Left ventricle myocardium inferior (tissue), 1 donor: ENCODE measurements at regions not wholly inside any gene's neighbourhood (a gene's known extent, or its start where the extent isn't known, plus 50 kb on each side); places are given as distances from the start of the nearest gene placed in this dataset.

Source experiments
- DNase-seq: peaks from one replicate; pipeline ENCODE4 v3.0.0-alpha.2; 2020
- H3K27ac ChIP-seq: fragments of 200-600 bp; replicated peaks from 2 replicates; pipeline ENCODE4 v1.8.0; 2021
- H3K27me3 ChIP-seq: fragments of 200-600 bp; 2 replicates; pipeline ENCODE4 v1.8.0; 2021; ENCODE audit warnings: low read depth
- H3K36me3 ChIP-seq: fragments of 200-600 bp; 2 replicates; pipeline ENCODE4 v1.8.0; 2021
- H3K4me1 ChIP-seq: fragments of 200-600 bp; 2 replicates; pipeline ENCODE4 v1.8.0; 2021
- H3K4me3 ChIP-seq: fragments of 200-600 bp; 2 replicates; pipeline ENCODE4 v1.8.0; 2021; ENCODE audit warnings: mild to moderate bottlenecking, moderate library complexity
- H3K9me3 ChIP-seq: fragments of 200-600 bp; replicated peaks from 2 replicates; pipeline ENCODE4 v1.8.0; 2021
- intact Hi-C: fragments of 100-400 bp; cut with micrococcal nuclease; formaldehyde crosslinking; loops from one replicate; pipeline ENCODE4 v1.11.0; 2022
- TF ChIP-seq, protein P1 (sequence below): fragments of 200-600 bp; IDR thresholded peaks from 2 replicates; pipeline ENCODE4 v1.8.0; 2021; ENCODE audit warnings: antibody characterized with exemption, mild to moderate bottlenecking, borderline replicate concordance
- donor health status: DM: no; HTN: yes; CAD: no; lungs with severe emphysema.

DNA sequence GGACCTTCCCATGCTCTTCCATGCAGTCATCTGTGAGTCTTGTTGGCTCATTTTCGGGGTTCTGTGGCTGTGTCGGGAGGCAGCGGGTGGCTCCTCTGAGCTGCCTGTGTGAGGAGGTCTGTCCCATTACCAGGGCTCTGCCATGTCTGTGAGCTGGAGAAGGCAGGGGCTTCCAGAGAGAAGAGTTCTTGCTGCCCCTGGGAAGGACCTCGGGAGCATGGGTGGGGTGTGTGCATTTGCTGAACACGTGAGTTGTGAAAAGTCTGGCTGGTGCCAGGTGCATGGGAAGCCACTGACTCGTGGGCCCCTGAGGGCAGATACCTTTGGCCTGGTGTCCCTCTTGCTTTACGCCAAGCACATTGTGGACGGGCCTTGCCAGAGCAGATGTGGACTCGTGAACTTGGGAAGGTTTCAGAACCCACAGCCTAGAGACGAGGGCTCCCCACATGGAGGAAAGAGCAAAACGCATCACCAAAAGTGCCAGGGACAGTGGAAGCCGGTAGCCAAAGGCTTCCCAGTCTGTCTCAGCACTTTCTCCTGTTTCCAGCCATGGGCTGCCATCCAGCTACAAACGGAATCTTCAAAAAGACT lies 1324.5 kb downstream of the BRD1 start:
- H3K36me3 ChIP-seq = no peaks in the 10 kb centered on the region
- H3K27ac ChIP-seq = no peak overlapping the region
- no peak for DNase-seq
- H3K4me1 ChIP-seq = no peaks in the 10 kb centered on the region
- no peaks in the 10 kb centered on the region for H3K9me3 ChIP-seq
- intact Hi-C loops = no loop called here
- peaks cover 99% of the 10 kb centered on the region for H3K27me3 ChIP-seq
- no peak overlapping the region for H3K4me3 ChIP-seq
- TF ChIP-seq, protein P1, sequence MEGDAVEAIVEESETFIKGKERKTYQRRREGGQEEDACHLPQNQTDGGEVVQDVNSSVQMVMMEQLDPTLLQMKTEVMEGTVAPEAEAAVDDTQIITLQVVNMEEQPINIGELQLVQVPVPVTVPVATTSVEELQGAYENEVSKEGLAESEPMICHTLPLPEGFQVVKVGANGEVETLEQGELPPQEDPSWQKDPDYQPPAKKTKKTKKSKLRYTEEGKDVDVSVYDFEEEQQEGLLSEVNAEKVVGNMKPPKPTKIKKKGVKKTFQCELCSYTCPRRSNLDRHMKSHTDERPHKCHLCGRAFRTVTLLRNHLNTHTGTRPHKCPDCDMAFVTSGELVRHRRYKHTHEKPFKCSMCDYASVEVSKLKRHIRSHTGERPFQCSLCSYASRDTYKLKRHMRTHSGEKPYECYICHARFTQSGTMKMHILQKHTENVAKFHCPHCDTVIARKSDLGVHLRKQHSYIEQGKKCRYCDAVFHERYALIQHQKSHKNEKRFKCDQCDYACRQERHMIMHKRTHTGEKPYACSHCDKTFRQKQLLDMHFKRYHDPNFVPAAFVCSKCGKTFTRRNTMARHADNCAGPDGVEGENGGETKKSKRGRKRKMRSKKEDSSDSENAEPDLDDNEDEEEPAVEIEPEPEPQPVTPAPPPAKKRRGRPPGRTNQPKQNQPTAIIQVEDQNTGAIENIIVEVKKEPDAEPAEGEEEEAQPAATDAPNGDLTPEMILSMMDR = no peak

DNA sequence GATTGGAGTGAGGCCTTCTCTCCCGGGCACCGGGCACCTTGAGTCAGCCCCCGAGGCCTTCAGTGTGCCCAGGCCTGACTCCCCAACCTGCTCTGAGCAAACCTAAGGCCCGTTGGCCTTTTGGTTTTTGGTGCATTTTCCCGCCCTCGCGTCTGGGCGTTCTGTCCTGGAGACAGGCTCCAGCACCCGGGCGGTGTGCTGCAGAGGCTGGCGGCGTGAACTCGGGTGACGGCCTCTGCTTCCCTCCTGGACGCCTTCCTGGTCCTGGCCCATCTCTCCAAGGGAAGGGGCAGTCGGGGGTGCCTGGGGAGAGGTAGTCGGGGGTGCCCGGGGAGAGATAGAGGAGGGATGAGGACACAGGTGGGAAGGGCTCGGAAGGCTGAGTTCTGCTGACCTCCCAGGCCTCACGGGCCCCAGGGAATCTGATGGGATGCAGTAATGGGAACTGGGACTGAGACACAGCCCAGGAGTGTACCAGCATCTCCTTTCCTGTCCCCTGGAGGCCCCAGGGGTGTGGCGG lies 1326.4 kb downstream of the BRD1 start:
- Histone ChIP-seq H3K9me3 (no peaks in the 10 kb centered on the region), H3K27me3 (peaks cover 87% of the 10 kb centered on the region), H3K36me3 (no peaks in the 10 kb centered on the region), H3K27ac (no peak overlapping the region), H3K4me3 (no peak overlapping the region), H3K4me1 (no peaks in the 10 kb centered on the region)
- intact Hi-C loops = no loop called here
- no peak for DNase-seq
- TF ChIP-seq, protein P1 = no peak

DNA sequence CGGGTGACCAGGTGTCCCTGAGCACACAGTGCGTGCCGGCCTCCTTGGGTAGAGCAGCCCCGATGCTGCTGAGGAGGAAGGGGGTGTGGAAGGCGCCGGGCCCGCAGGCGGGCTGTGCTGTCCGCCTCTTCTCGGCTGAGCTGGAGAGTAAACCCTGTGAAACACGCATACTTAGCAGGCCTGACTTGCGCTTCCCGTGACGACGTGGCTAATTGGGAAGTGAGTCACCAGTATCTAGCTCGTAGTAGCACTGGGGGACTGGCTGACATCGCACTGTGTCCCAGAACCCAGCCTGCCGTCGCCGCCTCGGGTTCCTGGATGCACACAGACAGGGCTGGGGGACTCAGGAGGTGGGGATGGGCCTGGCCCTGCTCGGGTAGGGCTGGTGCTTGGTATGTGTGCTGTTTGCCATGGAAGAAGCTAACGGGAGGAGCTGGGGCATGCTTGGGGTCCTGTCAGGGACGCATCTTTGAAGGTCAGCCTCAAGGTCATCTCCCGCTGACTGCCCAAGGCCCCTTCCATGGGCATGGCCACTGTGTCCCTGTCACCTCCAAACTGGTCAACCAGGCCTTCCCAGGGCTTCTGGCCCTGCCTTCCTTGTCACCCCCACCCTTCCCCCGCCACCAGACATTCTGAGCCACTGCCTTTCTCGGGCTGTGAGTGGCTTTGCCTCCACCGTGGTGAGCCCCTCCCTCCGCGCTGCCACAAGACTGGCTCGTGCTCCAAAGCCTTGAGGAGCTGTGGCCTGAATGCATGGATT lies 1327.0 kb downstream of the BRD1 start:
- H3K9me3 ChIP-seq = no peaks in the 10 kb centered on the region
- H3K27ac ChIP-seq = no peak overlapping the region
- H3K4me1 ChIP-seq = no peaks in the 10 kb centered on the region
- intact Hi-C loops = no loop called here
- H3K27me3 ChIP-seq = peaks cover 85% of the 10 kb centered on the region
- TF ChIP-seq, protein P1 = no peak
- no peak overlapping the region for H3K4me3 ChIP-seq
- DNase-seq = no peak
- no peaks in the 10 kb centered on the region for H3K36me3 ChIP-seq

DNA sequence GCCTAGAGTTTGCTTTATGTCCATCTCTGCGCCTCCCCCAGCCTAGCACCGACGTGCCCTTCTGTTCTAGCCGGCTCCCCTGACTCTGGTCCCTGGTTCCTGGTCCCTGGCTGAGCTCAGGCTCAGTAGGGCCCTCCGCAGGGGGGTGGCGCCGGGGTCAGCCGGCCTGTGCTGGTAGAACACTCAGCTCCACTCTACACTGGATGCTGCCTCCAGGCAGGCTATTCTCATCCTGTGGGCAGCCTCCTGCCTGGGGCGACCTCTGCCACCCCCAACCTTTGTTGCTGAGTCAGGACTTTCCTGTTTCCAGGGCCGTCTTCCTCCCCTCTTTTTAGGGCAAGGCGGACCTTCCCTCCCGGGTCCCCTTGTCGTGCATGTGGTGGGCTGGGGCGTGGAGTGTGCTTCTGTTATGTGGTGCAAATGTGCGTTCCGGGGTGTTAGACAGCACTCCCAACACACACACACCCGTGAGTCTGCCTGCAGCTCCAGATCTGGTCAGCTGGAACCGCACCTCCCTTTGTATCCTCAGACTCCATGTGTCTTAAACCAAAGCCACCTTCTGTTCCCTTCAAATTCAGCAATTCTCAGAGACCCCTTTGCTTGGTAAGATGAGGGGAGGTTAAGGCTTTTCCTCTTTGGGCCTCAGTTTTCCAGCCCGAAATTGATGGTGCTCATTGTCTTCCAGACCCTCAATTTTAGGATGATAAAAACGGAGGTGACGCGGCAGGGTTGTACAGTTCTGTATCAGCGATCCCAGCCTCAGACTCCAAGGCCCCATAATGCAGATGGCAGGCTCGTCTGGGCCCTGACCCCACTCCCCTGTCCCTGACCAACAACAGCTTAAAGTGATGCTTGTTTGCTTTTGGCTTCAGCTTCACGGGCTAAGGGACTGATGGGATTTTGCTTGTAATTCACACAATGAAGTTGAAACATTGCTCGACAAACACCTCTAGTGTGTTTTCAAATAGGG lies 1327.9 kb downstream of the BRD1 start:
- no peak overlapping the region for H3K27ac ChIP-seq
- intact Hi-C loops = no loop called here
- DNase-seq = no peak
- TF ChIP-seq, protein P1 = no peak
- H3K4me1 ChIP-seq = no peaks in the 10 kb centered on the region
- H3K36me3 ChIP-seq = no peaks in the 10 kb centered on the region
- peaks cover 85% of the 10 kb centered on the region for H3K27me3 ChIP-seq
- no peaks in the 10 kb centered on the region for H3K9me3 ChIP-seq
- H3K4me3 ChIP-seq = no peak overlapping the region
